ENCODE measurements at regions not wholly inside any gene's neighbourhood (a gene's known extent, or its start where the extent isn't known, plus 50 kb on each side); places are given as distances from the start of the nearest gene placed in this dataset.

DNA sequence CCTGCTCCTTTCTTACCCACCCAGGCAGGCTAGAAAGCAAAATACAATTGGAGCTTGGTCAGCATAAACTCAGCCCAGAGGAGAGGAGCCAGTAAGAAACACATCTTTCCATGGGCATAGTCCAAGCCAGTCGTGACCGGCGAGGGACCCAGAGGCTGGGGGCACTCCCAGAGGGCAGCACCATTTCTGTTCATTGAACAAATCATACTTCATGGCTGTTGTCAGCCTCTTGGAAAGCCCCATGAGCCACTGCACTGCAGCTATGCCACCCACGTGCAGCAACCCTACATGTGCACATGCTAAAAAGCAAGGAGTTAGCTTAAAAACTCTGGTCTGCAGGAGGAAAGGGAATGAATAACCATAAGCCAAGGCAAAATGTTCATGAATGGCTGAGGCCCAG, 90.0 kb upstream of the CDKN3 start:
- DNase-seq (ENCODE audit: extremely low read depth in 1 of 2, low read depth in 1 of 2): no peak

DNA sequence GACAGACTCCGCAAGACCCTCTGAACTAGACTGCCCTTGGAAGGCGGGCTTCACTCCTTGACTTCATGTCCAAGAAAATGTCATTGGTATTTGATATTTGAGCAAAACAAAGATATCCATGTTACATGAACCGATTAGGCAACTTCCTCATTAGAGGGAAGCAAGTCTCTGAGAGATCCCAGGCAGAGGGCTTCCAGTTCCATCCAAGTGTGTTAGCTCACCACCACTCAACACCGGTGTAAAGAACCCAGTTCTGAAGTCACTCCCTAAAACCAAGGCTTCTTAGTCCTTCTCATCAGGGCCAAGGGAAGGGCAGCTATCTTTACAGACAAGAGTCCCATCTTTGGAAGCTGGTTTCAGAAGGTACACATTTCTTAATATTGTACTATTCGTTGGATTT, 87.2 kb upstream of the CDKN3 start:
- no peak for DNase-seq (ENCODE audit: extremely low read depth in 1 of 2, low read depth in 1 of 2)

DNA sequence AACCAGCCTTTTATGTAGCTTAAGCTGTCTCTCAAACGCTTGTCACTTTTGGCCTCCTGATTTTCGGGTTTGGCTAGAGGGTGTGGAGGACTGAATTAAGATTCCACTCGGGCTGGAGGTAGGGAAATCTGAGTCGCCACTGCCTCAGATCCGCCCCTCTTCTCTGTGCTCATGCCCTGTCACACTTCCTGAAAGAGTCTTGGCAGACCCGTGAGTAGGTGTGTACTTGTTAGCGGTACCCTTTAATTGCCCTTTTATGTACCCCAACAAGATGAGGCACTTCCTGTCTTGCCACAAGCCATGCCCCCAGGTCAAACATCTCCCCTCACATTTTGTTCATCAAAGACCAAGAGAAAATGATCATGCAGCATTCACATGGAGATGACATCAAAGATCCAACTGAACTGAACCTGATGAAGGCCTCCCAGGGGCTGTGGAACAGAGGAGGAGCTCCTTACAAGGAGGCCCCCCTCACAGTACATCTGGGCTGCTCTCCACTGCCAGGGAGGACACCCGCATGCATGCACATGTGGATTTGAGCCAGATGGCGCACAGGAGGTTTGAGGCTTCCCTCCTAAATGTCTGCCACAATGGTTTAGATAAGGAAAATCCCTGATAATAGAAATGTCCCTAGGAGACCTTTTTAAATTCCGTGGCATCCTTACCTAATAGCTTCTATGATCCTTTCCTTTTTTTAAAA, 86.5 kb upstream of the CDKN3 start:
- no peak for DNase-seq (ENCODE audit: extremely low read depth in 1 of 2, low read depth in 1 of 2)

DNA sequence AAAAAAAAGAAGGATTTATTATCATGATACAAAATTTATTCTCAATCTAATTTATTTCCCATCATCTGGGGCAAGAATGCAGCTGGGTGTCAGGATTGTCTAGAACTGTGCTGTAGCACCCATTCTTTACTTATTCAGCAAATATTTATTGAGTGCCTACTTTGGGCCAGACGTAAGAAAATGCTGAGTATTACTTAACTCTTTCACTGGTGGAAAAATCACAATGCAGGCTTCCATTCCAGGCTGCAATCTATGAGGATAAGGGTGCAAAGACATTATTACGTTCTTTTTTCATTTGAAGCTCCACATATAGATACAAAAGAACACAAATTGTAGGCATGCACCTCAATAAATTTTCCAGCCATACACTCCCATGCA, 86.0 kb upstream of the CDKN3 start:
- DNase-seq (ENCODE audit: extremely low read depth in 1 of 2, low read depth in 1 of 2): no peak

DNA sequence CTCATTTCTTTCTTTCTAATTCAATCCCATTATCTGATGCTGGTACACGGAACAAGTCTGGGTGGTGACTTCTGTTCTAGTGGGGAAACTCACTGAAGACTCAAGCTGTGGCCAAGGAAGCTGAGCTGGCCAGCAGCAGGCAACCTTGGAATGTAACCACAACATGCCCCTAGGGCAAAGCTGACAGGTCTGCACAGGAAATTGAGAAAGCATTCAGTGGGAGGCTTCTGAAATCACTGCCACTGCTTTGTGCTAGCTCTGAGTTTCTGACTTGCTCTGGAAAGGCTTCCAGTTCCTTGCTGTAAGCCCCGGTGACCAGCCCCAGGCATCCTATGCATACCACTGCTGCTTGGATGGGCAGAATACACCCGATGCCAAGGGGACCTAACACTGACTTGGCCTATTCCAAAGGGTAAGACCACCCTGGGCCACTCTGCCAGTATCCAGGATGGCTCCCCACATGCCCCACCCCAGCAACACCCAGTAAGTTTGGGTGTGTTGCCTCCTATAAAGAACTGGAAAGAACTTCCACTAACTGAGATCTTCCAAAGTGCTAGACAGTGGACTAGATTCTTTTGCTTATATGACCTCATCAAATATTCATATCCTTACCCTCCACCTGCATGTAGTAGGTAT, 84.5 kb upstream of the CDKN3 start:
- DNase-seq (ENCODE audit: extremely low read depth in 1 of 2, low read depth in 1 of 2): no peak

DNA sequence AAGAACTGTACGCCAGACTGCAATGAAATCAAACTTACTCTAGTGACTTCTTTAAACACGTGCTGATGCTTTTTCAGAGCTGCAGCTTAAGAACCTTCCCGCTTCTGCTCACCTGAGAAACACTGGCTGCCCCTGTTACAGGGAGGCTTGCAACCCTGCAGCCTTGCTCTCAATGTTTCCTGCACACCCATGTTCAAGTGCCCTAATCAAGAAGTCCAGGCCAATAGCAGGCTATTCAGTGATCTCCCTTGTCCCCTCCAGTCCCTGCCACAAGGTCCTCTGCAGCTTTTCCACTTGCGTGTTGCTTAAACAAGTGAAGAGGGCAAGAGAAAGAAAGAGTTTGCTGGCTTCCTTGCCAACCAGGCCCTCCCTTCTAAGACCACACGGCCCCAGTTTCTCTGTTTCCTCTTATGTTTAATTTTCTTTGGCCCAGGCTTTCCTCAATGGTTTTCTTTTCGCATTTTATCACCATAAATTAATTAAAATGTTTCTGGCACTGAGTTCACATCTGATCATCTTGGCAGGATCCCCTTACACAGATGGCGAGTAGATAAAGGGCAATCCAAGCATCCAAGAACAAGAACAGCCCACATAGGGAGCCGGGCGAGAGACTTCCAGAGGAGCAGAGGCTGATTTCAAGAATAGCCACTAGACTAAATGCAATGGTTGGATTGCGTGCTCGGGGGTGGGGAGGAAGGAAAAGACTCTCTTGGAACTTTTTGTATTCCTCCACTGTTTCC, 82.3 kb upstream of the CDKN3 start:
- no peak for DNase-seq (ENCODE audit: extremely low read depth in 1 of 2, low read depth in 1 of 2)

DNA sequence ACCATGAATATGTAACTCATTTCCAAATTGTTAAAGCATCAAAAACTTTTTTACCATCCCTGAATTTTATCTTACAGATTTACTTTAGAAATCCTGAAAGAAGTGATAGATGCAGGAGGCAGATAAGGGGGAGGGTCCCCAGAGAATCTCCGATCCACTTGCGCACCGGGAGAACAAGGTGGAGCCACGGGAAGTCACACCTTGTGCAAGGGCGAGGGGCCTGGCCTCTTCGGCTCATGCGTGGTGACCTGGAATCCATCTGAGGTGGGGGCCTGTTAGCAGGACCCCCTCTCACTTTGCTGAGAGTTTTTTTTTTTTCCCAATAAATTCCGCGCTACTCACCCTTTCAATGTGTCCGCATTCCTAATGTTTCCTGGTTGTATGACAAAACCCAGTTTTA, 80.2 kb upstream of the CDKN3 start:
- no peak for DNase-seq (ENCODE audit: extremely low read depth in 1 of 2, low read depth in 1 of 2)

DNA sequence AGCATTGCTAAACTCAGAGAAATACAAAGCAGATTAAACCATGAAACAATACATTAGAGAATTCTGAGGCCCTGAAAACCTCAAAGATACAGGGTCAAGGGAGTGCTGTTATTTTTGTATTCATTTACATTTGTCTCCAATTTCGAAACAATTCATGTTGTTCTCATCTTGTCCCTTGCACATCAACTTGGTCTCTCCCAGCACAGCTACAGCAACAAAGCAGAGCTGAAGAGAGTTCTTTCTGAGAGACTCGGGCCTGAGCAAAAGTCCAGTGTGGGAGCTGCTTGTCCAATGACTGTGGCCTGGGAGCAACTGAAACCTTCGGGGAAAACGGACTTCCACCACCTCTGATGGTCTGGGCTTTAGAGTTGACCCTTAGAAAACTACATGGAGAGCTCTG, 79.4 kb upstream of the CDKN3 start:
- no peak for DNase-seq (ENCODE audit: extremely low read depth in 1 of 2, low read depth in 1 of 2)

DNA sequence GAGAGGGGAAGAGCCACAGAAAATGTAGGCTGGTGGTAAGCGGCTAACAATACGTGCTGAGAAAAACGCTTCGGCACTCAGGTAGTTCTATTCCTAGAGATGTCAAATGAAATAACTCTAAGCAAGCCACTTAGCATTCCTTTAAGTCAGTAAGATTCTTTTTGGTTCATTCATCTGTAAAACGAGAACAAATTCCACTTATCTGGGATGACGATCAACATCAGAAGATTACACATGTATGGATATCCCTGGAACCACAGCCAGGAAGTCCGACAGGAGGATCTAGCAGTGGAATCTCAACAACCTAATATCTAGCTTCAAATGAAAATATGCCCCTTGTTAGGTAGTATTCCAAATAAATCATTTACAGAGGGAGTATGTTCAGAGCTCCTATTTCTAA, 74.6 kb upstream of the CDKN3 start:
- no peak for DNase-seq (ENCODE audit: extremely low read depth in 1 of 2, low read depth in 1 of 2)

DNA sequence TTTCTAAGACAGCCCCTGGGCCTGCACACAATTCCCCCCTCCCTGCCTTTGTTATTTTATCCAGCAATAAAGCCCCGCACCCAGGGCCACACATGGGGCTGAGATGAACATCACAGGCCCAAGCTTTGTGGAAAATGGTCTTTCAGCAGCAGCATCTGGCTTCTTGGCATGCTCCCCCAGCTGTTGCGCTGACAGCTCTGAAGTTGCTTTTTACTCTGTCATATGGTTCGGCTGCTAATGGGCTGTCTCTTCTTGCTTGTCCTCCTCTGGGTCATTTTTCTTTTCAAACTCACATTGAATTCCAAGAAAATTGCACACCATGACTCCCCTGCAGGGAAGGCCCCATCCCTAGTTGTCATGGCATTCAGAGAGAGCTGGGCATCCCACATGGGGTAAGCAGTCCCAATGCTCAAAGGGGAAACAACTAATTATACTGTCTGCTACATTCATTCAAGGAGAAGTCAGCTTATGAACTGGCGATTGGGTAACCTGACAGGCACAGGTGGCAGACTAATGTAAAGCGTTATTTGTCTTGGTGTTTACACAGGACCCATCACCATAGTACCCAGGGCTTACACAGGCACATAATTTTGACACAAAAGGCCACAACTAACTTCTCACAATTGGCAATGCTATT, 74.0 kb upstream of the CDKN3 start:
- no peak for DNase-seq (ENCODE audit: extremely low read depth in 1 of 2, low read depth in 1 of 2)

DNA sequence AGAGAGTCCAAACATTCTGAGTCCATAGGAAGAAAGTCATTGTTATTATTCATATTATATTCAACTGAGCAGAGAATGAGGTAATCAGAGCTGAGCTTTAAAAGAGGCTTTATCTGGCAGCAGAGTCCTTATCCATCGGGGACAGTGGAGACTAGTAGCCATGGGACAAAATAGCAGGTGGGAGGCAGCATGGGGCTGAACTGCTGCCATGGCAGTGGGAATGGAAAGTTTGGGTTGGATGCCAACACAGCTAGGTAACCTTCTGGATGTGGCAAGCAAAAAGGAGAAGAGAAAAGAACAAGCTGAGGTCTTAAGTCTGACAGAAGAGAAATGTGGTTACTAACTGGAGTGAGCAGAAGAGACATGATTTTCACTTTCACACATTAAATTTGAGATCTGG, 71.0 kb upstream of the CDKN3 start:
- no peak for DNase-seq (ENCODE audit: extremely low read depth in 1 of 2, low read depth in 1 of 2)

DNA sequence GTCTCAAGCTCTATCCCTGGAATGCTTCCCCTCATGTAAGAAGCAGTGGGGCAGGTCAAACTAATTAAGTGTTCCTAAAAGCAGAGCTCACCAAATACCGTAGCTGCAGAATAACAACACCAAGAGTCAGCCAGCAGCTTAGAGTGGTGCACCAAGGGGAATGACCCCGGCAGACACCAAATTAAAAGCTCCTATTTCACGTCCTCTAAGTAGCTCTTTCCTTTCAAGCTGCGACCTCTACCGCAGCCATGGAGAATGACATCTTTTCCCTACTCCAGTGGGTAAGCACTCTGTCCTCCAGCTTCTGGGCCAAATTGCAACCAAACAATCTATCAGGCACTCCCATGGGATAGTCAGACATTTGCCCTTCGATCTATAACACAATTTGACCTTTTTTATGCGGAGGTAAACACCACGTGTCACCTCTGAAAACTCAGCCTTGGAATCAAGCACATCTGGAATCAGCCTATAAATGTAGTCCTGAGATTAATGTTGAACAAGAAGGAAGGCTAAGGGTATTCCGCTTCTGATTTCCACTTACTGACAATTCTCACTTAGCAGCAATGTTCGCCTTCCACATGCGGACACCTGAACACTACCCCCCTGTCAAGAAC, 67.6 kb upstream of the CDKN3 start:
- no peak for DNase-seq (ENCODE audit: extremely low read depth in 1 of 2, low read depth in 1 of 2)

DNA sequence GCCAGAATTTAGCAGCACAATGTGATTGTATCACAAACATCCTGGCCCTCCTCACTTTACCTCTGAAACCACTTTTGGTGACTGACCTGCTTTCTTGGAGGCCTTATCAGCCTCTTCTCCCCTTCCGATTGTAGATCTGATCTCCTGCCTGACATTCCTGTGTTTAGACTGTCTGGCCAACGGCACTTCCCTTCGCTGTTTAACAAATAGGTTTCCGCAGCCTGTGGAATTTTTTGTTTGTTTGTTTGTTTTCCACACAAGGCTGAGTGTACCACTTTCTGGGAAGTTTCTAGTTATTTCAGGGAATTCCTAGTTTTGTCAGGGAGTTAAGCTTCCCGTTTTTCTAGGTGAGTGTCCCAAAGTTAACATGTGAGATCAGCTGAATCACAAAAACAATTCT, 65.9 kb upstream of the CDKN3 start:
- no peak for DNase-seq (ENCODE audit: extremely low read depth in 1 of 2, low read depth in 1 of 2)

DNA sequence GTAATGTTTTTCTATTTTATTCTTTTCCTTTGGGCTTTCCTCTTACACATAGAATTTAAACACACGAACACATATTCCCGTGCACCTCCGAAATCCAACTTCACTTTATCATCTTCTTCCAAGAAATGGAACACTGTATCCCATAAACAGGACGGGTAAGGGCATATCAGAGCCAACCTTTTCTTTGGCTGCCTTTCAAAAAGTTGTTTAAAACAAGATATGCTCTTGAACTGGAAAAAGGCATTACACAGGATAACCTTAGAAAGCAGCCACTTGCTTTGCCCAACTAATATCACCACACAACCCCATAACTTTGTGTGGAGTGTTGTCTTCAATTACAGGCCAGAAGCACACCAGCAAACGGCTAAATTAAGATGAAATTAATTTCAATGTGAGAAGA, 65.3 kb upstream of the CDKN3 start:
- no peak for DNase-seq (ENCODE audit: extremely low read depth in 1 of 2, low read depth in 1 of 2)

DNA sequence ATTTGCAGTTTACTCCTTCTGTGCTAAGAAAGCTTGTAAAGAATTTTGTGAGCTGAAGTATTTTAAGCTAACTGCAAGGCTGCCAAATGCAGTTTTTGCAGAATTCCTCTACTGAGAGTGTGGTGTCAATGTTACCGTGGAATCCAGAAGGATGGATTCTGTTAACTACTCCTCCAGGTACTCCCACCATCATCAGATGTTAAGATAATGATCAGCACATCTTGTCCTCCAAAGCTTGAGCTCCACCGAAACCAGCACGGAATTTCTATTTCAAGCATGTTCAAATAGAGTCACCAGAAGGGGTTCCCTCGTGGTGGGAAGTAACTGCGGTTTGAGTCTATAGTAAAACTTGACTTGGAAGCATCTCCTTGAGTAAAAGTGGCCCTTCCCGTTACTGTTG, 64.3 kb upstream of the CDKN3 start:
- no peak for DNase-seq (ENCODE audit: extremely low read depth in 1 of 2, low read depth in 1 of 2)

DNA sequence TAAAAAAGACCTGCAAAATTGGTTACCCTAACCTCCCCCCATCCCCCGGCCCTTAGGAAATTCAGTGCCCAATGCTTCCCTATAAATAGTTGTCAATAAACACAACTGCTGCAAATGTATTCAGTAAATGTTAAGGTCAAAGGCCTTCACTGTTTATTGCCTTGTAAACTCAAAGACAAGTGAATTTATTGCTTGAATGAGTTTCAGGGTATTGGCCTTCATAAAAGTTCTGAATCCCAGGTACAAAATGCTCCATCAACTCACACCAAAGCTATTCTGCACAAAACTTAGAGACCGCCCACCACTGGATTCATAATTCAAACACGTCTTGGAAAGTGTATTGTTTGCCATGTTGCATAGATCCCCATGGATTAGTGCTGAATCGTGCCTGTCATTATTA, 63.3 kb upstream of the CDKN3 start:
- no peak for DNase-seq (ENCODE audit: extremely low read depth in 1 of 2, low read depth in 1 of 2)

DNA sequence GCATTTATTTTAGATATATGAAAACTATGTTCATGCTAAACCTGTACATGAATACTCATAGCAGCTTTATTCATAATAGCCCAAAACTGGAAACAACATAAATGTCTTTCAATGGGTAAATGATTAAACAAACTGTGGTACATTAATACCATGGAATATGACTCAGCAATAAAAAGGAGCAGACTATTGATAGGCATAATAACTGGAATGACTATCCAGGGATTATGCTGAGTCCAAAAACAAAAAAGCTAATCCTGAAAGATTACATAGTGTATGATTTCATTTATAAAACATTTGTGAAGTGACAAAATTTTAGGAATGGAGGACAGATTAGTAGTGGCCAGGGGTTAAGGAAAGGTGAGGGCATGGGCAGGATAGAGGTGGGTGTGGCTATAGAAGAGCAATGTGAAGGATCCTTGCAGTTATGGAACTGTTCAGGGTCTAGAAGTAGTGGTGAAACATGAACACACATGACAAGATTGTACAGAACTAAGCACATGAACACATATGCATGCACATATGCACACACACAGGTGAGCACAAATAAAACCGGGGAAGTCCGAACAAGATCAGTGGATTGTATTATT, 61.1 kb upstream of the CDKN3 start:
- DNase-seq (ENCODE audit: extremely low read depth in 1 of 2, low read depth in 1 of 2): no peak

DNA sequence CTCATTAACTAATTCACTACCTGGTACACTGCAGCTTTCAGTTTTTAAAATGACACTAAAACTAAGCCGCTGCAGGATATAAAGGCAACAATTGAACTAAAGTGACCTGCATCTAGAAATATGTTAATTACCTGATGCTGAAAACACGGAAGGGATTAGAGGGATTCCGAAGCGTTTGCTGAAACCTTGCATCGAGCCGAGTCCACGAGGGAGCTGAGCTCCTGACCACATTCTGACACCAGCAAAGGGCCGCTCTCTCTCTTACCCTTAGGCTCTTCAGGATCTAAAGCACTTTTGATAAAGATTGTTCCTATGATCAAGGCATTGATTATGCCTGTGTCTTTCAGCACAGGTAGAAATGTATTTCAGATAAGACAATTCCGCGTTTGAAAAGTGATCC, 59.5 kb upstream of the CDKN3 start:
- DNase-seq (ENCODE audit: extremely low read depth in 1 of 2, low read depth in 1 of 2): no peak

DNA sequence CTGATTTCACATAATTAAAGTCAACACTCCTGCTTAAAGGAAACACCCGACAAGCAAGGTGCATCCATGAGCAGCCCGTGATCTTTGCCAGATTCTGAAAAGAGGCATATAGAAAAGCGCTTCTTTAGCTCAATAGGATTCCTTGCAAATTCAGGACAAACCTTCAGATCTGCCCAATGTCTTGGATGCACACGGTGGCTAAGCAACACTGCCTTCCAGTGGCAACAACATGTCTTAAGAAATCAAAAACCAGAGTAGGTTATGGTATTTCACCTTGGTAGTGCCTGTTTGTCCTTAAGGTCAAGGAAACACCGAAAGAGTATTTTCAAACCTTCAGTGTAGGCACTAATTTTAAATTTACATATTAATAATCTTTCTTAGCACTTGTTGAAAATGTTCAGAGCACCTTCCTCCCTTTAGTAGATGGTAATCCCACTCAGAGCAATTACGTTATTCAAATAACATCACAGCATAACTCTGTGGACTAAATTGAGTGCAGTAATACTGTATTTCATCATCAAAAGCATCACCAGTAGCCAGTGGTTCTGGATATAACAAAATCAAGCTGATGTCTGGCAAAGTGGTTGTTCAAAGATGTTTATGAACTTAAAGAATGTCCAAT, 58.0 kb upstream of the CDKN3 start:
- no peak for DNase-seq (ENCODE audit: extremely low read depth in 1 of 2, low read depth in 1 of 2)

DNA sequence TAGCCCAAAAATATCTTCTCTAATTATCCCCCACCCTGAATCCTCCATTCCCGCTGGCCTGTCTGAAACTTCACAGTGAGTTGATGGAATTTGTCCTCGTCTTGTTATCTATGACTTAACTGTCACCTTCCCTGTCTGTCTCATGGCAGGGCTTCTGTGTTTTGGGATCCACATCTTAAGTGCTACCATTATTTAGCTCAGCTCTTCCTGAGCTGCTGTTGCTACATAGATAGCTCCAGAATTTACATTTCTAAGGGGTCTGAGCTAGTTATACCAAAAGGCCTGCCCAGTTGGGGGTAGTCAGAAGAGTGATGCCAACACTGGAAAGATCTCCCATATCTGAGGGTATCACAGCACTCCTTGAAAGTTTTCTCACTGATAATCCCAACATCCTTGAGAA, 57.0 kb upstream of the CDKN3 start:
- DNase-seq (ENCODE audit: extremely low read depth in 1 of 2, low read depth in 1 of 2): no peak

DNA sequence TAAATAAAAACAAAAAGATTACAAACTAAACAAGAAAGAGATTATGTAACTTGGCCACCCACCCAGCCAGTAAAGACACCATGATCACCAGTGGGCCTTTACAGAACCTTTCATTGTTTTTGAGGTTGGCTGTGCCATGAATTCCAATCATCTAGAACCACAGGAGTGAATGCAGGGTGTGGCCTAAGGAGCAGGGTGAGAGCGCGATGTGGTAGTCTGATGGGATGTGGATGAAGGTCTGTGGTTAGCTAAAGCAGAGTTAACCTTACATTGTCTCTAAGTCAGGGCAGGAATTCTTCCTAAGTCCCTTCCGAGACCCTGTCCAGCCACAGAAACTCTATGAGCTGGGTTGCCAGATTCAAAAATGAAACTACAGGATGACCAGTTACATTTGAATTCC, 54.0 kb upstream of the CDKN3 start:
- no peak for DNase-seq (ENCODE audit: extremely low read depth in 1 of 2, low read depth in 1 of 2)
